Loucy (cell line): ENCODE measurements at regions not wholly inside any gene's neighbourhood (a gene's known extent, or its start where the extent isn't known, plus 50 kb on each side); places are given as distances from the start of the nearest gene placed in this dataset.

Source experiments
- H2AFZ ChIP-seq: fragments of 200-600 bp; sonication (generic); 2 replicates; pipeline ENCODE4 v1.6.0; 2016; ENCODE audit warnings: antibody characterized with exemption, mild to moderate bottlenecking, low read length, moderate library complexity
- H3F3A ChIP-seq: fragments of 200-600 bp; 2 replicates; pipeline ENCODE4 v1.6.0; 2016; ENCODE audit warnings: antibody characterized with exemption, low read depth, mild to moderate bottlenecking
- H3K27me3 ChIP-seq: fragments of 200-600 bp; sonication (generic); 2 replicates; pipeline ENCODE4 v1.6.1; 2014; ENCODE audit warnings: low read length, mild to moderate bottlenecking; ENCODE audit not compliant: insufficient read depth, poor library complexity, severe bottlenecking
- H3K36me3 ChIP-seq: fragments of 200-600 bp; sonication (generic); 2 replicates; pipeline ENCODE4 v1.6.1; 2016; ENCODE audit warnings: low read length; ENCODE audit not compliant: insufficient read depth
- H3K4me1 ChIP-seq: fragments of 200-600 bp; sonication (generic); 2 replicates; pipeline ENCODE4 v1.5.1; 2014; ENCODE audit warnings: low read length, mild to moderate bottlenecking; ENCODE audit not compliant: insufficient read depth, poor library complexity, severe bottlenecking
- H3K4me2 ChIP-seq: fragments of 200-600 bp; sonication (generic); 2 replicates; pipeline ENCODE4 v1.6.0; 2014; ENCODE audit warnings: antibody characterized with exemption, low read length, low read depth, mild to moderate bottlenecking; ENCODE audit not compliant: poor library complexity, severe bottlenecking
- H3K4me3 ChIP-seq: fragments of 200-600 bp; sonication (generic); 2 replicates; pipeline ENCODE4 v1.5.1; 2014; ENCODE audit warnings: low read length, mild to moderate bottlenecking, mixed read lengths; ENCODE audit not compliant: poor library complexity, severe bottlenecking
- H3K79me2 ChIP-seq: fragments of 200-600 bp; sonication (generic); 2 replicates; pipeline ENCODE4 v1.6.1; 2014; ENCODE audit warnings: low read length; ENCODE audit not compliant: insufficient read depth
- H3K9ac ChIP-seq: fragments of 200-600 bp; sonication (generic); 2 replicates; pipeline ENCODE4 v1.6.0; 2014; ENCODE audit warnings: mild to moderate bottlenecking, low read depth, low read length, moderate library complexity; ENCODE audit not compliant: poor library complexity, severe bottlenecking
- H3K9me2 ChIP-seq: fragments of 200-600 bp; sonication (generic); replicated peaks from 2 replicates; pipeline ENCODE4 v1.6.1; 2016; ENCODE audit warnings: low read depth, low read length, mixed read lengths
- H3K9me3 ChIP-seq: fragments of 200-600 bp; sonication (generic); 2 replicates; pipeline ENCODE4 v1.6.1; 2014; ENCODE audit warnings: mild to moderate bottlenecking, antibody characterized with exemption, low read length, low read depth; ENCODE audit not compliant: insufficient read depth
- H4K20me1 ChIP-seq: fragments of 200-600 bp; sonication (generic); 2 replicates; pipeline ENCODE4 v1.6.0; 2014; ENCODE audit warnings: antibody characterized with exemption, low read length, mild to moderate bottlenecking; ENCODE audit not compliant: insufficient read depth, poor library complexity, severe bottlenecking
- EZH2phosphoT487 ChIP-seq: fragments of 200-600 bp; IDR thresholded peaks from 2 replicates; pipeline ENCODE4 v1.6.1; 2018; ENCODE audit warnings: antibody characterized with exemption, mild to moderate bottlenecking, moderate library complexity, borderline replicate concordance
- TF ChIP-seq, protein P1 (sequence below): fragments of 200-600 bp; sonication (generic); conservative IDR thresholded peaks from 2 replicates; pipeline ENCODE4 v1.5.1; 2014; ENCODE audit warnings: mild to moderate bottlenecking, antibody characterized with exemption, low read length

DNA sequence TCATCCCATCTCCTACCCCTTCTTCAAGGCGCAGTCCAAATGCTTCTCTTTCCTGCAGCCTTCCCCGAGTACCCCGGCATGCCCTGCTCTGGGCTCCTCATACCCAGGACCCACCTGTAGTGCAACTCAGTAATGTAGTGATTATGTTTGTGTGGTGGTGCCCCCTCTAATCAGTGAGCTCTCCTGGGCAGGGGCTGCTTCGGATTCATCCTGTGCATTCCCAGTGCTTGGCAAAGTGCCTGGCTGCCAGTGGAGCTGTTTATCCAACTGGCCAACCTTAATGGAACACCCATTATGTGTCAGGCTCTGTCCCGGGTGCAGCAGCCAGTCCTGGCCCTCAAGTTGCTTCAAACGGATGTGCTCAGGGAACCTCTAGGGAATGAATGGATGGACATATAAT is 174.4 kb upstream of the LINGO1 start:
- Histone ChIP-seq H3K9me2 (no peaks in the 10 kb centered on the region), H3K79me2 (no peaks in the 10 kb centered on the region), H3K4me3 (no peak overlapping the region)

DNA sequence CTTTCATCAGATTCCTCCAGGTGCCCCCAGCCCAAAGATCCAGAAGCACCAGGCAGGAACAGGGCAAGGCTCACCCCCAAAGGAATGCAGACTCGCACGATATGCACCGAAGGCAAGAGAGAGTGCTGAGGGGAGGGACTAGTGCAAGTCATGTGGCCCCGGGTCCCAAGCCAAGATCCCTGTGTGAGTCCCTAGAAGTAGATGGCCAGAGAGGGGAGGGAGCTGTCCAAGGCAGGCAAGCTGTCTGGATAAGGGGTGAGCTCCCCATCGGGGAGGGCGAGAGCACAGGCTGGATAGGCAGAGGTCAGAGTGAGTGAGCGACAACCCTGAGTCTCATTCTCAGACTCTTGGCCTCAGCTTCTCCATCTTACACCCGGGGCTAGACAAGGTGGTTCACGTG is 171.5 kb upstream of the LINGO1 start:
- H3K79me2 ChIP-seq = no peaks in the 10 kb centered on the region
- no peak overlapping the region for H3K4me2 ChIP-seq
- H3F3A ChIP-seq = no peaks in the 10 kb centered on the region
- no peaks in the 10 kb centered on the region for H3K27me3 ChIP-seq
- H3K4me1 ChIP-seq = no peaks in the 10 kb centered on the region
- H2AFZ ChIP-seq = no peak overlapping the region
- no peaks in the 10 kb centered on the region for H3K9me3 ChIP-seq
- H3K36me3 ChIP-seq = no peaks in the 10 kb centered on the region
- H3K4me3 ChIP-seq = no peak overlapping the region
- no peaks in the 10 kb centered on the region for H4K20me1 ChIP-seq
- no peaks in the 10 kb centered on the region for H3K9me2 ChIP-seq
- H3K9ac ChIP-seq = no peak overlapping the region
- no peak for TF ChIP-seq EZH2phosphoT487
- TF ChIP-seq, protein P1, sequence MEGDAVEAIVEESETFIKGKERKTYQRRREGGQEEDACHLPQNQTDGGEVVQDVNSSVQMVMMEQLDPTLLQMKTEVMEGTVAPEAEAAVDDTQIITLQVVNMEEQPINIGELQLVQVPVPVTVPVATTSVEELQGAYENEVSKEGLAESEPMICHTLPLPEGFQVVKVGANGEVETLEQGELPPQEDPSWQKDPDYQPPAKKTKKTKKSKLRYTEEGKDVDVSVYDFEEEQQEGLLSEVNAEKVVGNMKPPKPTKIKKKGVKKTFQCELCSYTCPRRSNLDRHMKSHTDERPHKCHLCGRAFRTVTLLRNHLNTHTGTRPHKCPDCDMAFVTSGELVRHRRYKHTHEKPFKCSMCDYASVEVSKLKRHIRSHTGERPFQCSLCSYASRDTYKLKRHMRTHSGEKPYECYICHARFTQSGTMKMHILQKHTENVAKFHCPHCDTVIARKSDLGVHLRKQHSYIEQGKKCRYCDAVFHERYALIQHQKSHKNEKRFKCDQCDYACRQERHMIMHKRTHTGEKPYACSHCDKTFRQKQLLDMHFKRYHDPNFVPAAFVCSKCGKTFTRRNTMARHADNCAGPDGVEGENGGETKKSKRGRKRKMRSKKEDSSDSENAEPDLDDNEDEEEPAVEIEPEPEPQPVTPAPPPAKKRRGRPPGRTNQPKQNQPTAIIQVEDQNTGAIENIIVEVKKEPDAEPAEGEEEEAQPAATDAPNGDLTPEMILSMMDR = no peak

More for the DNA sequence above, 174.4 kb upstream of the LINGO1 start:
- Histone ChIP-seq H3K27me3 (no peaks in the 10 kb centered on the region), H4K20me1 (no peaks in the 10 kb centered on the region), H3K4me1 (no peaks in the 10 kb centered on the region), H3K9me3 (no peaks in the 10 kb centered on the region), H3F3A (no peaks in the 10 kb centered on the region), H3K9ac (no peak overlapping the region), H2AFZ (no peak overlapping the region), H3K36me3 (no peaks in the 10 kb centered on the region), H3K4me2 (no peak overlapping the region)
- TF ChIP-seq EZH2phosphoT487 = no peak
- TF ChIP-seq, protein P1 = no peak

DNA sequence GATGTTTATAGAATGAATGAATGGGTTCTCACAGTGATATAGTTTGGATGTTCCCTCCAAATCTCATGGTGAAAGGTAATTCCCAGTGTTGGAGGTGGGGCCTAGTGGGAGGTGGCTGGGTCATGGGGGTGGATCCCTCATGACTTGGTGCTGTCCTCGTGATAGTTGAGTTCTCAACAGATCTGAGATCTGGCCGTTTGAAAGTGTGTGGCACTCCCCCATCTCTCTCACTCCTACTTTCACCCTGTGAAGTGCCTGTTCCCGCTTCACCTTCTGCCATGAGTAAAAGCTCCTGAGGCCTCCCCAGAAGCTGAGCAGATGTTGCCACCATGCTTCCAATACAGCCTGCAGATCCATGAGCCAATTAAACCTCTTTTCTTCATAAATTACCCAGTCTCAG is 170.8 kb upstream of the LINGO1 start:
- H2AFZ ChIP-seq = no peak overlapping the region
- no peaks in the 10 kb centered on the region for H3K79me2 ChIP-seq
- H3K4me1 ChIP-seq = no peaks in the 10 kb centered on the region
- H3K4me2 ChIP-seq = no peak overlapping the region
- H3K9ac ChIP-seq = no peak overlapping the region
- H3F3A ChIP-seq = no peaks in the 10 kb centered on the region
- no peaks in the 10 kb centered on the region for H3K27me3 ChIP-seq
- H3K9me2 ChIP-seq = no peaks in the 10 kb centered on the region
- H3K36me3 ChIP-seq = no peaks in the 10 kb centered on the region
- no peaks in the 10 kb centered on the region for H4K20me1 ChIP-seq
- no peaks in the 10 kb centered on the region for H3K9me3 ChIP-seq
- TF ChIP-seq EZH2phosphoT487 = no peak
- TF ChIP-seq, protein P1 = no peak
- H3K4me3 ChIP-seq = no peak overlapping the region
